ENCODE measurements at regions not wholly inside any gene's neighbourhood (a gene's known extent, or its start where the extent isn't known, plus 50 kb on each side); places are given as distances from the start of the nearest gene placed in this dataset.

DNA sequence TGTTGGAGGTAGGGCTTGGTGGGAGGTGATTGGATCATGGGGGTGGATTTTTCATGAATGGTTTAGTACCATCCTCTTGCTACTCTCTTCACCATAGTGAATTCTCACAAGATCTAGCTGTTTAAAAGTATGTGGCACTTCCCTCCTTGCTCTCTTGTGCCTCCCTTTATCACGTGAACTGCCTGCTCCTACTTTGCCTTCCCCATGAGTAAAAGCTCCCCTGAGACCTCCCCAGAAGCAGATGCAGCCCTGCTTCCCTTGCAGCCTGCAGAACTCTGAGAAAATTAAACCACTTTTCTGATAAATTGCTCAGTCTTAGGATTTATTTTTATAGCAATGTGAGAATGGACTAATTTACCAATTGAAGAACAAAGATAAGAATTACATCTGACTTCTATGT, 223.1 kb downstream of the RNF144A start:
- no peak for DNase-seq (ENCODE audit: low read depth)
- H3K4me3 ChIP-seq (replicated peaks; ENCODE audit: low read depth, low read length), result no peak overlapping the region
- TF ChIP-seq, protein P1, sequence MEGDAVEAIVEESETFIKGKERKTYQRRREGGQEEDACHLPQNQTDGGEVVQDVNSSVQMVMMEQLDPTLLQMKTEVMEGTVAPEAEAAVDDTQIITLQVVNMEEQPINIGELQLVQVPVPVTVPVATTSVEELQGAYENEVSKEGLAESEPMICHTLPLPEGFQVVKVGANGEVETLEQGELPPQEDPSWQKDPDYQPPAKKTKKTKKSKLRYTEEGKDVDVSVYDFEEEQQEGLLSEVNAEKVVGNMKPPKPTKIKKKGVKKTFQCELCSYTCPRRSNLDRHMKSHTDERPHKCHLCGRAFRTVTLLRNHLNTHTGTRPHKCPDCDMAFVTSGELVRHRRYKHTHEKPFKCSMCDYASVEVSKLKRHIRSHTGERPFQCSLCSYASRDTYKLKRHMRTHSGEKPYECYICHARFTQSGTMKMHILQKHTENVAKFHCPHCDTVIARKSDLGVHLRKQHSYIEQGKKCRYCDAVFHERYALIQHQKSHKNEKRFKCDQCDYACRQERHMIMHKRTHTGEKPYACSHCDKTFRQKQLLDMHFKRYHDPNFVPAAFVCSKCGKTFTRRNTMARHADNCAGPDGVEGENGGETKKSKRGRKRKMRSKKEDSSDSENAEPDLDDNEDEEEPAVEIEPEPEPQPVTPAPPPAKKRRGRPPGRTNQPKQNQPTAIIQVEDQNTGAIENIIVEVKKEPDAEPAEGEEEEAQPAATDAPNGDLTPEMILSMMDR (IDR thresholded peaks at IDR 0.05; ENCODE audit: low read length, missing control alignments), result no peak

DNA sequence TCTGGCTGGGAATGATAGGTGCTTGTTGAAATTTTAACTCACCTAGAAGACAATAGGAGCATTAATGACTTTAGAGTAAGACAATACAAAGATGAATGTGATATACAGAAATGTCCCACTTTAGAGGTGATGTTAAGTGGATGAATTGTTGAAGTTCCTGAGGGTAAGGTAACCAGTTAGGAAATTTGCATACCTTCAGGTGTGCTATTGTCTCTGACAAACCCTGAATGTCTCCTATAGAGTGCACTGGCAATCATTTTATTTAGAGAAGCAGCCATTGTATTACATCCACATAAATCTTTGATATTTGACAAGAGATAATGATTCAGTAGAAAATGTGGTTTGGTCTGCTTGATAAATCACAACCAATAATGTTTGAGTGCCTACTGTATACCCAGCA, 228.5 kb downstream of the RNF144A start:
- DNase-seq (ENCODE audit: low read depth), result no peak
- no peak overlapping the region for H3K4me3 ChIP-seq (replicated peaks; ENCODE audit: low read depth, low read length)
- TF ChIP-seq, protein P1 (IDR thresholded peaks at IDR 0.05; ENCODE audit: low read length, missing control alignments), result no peak

DNA sequence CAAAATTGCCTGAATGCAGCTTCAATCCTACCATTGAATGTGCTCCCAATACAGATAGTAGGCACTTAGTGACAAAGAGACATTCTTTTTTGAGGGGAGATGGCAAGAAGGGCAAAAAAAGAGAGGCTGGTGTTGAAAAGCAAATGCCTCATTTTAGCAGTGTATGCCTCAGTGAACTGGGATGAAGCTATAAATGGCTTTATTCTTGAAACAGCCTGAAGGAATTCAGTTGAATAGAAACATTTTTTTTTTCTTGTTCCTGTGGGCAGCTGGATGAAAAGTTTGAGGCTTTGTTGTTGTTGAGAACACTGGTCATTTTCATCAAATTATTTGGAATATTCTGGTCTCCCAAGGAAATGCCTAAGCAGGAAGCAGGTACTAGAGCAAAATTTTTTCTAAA, 228.9 kb downstream of the RNF144A start:
- TF ChIP-seq, protein P1 (IDR thresholded peaks at IDR 0.05; ENCODE audit: low read length, missing control alignments), result no peak
- no peak for DNase-seq (ENCODE audit: low read depth)
- no peak overlapping the region for H3K4me3 ChIP-seq (replicated peaks; ENCODE audit: low read depth, low read length)

DNA sequence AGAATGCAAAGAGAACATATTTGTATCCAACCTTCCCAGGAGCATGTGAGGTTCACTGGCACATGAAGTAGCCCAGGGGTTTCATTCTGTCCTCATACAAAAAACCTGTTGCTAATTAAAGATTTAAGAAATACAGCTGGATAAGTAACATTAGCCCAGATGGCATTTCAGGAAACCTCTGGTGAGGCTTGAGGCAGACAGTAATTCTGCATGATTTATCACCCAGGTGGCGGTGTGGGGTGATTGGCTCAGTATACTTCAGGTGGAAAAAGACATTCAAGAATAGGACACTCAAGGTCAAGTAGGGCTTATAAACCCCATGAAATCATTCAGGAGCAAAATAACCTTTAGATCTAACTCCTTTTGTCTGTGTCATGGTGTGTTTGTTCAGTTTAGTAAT, 237.4 kb downstream of the RNF144A start:
- H3K4me3 ChIP-seq (replicated peaks; ENCODE audit: low read depth, low read length), result no peak overlapping the region
- TF ChIP-seq, protein P1 (IDR thresholded peaks at IDR 0.05; ENCODE audit: low read length, missing control alignments), result no peak
- DNase-seq (ENCODE audit: low read depth), result no peak

DNA sequence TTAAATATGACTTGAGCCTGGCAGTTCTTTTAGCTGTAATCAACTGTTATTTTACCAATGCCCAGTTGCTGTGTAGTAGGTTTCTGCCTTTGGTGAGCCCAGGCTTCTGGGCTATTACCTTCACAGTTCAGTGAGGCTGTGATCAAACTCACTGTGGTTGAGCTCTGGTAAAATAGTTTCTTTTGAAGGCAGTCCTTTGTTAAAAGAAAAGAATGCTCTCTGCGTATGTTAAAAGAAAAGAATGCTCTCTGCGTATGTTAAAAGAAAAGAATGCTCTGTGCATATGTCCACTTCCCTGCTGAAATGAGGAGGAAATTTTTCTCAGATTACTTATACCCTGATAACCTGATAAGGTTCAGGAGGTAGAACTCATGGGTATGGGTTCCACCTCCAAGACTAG, 244.3 kb downstream of the RNF144A start:
- TF ChIP-seq, protein P1 (IDR thresholded peaks at IDR 0.05; ENCODE audit: low read length, missing control alignments), result no peak
- no peak overlapping the region for H3K4me3 ChIP-seq (replicated peaks; ENCODE audit: low read depth, low read length)
- DNase-seq (ENCODE audit: low read depth), result no peak

DNA sequence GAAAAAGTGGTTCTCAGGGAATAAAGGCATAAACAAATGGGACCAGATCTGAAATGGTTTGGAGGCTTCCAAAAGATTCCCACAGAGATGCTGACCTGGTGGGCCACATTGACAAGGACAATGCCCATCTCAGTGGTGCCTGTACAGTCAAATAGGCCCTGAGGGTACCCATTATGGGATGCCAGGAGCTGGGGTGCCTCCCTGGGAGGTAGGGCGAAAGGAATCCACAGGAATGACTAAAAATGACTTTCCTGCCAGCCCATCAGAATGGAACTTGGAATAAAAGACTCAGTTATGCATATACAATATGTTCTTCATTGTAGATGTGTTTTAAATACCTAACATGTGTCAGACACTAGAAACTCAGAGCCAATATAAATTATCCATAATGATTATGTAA, 248.5 kb downstream of the RNF144A start:
- DNase-seq (ENCODE audit: low read depth), result no peak

DNA sequence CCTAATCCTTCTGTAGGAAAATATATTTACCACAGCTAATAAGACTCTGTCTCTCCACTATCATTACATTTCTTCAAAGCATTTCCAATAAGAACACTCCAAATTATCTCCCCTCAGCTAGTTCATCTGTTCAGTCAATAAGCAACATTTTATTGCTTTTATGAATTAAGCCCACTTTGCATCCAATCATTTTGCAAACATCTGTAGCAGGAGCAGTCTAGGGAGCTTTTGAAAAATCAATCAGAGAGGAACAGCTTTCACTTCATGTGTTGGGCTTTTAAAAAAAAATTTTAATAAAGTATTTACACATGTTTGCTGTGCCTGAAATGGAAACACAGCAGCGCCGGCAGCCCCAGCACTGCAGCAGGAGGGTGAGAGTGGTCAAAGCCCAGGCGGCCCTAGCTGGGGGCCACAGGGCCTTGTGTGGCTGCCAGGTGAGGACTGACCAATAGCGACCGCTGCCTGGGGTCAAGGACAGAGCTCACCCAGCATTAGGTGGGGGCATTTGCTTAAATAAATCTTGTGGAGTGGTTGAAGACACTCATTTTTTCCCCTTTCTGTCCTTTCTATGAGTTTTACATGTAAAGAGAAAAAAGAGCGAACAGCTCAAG, 250.7 kb downstream of the RNF144A start:
- DNase-seq (ENCODE audit: low read depth), result no peak
- TF ChIP-seq, protein P1 (IDR thresholded peaks at IDR 0.05; ENCODE audit: low read length, missing control alignments), result no peak
- H3K4me3 ChIP-seq (replicated peaks; ENCODE audit: low read depth, low read length), result no peak overlapping the region

More for the DNA sequence above, 248.5 kb downstream of the RNF144A start:
- no peak overlapping the region for H3K4me3 ChIP-seq (replicated peaks; ENCODE audit: low read depth, low read length)
- TF ChIP-seq, protein P1 (IDR thresholded peaks at IDR 0.05; ENCODE audit: low read length, missing control alignments), result no peak

Data from fibroblast of pulmonary artery (primary cell).